WTC11 (cell line): ENCODE measurements at regions not wholly inside any gene's neighbourhood (a gene's known extent, or its start where the extent isn't known, plus 50 kb on each side); places are given as distances from the start of the nearest gene placed in this dataset.

Experiments
- ATF6 ChIP-seq: sonication (generic); formaldehyde crosslinking; IDR thresholded peaks from 2 replicates; pipeline ENCODE4 v1.8.1; 2023; ENCODE audit warnings: mild to moderate bottlenecking, missing genetic modification reagents
- CTCF ChIP-seq: fragments of 200-600 bp; IDR thresholded peaks from 2 replicates; pipeline ENCODE4 v1.8.0; 2022; ENCODE audit warnings: antibody characterized with exemption
- ESRRA ChIP-seq: sonication (generic); formaldehyde crosslinking; IDR thresholded peaks from 2 replicates; pipeline ENCODE4 v1.8.1; 2022; ENCODE audit warnings: mild to moderate bottlenecking, missing genetic modification reagents, borderline replicate concordance
- NFYB ChIP-seq: sonication (generic); formaldehyde crosslinking; conservative IDR thresholded peaks from 2 replicates; pipeline ENCODE4 v1.8.0; 2022; ENCODE audit warnings: low read depth, missing genetic modification reagents
- STAT6 ChIP-seq: sonication (generic); formaldehyde crosslinking; conservative IDR thresholded peaks from 2 replicates; pipeline ENCODE4 v1.8.1; 2023; ENCODE audit warnings: mild to moderate bottlenecking, low read depth, missing genetic modification reagents, moderate library complexity
- TCF7 ChIP-seq: sonication (generic); formaldehyde crosslinking; IDR thresholded peaks from 2 replicates; pipeline ENCODE4 v1.8.0; 2022; ENCODE audit warnings: mild to moderate bottlenecking, low read depth, missing genetic modification reagents, moderate library complexity
- TF ChIP-seq, protein P1 (sequence below): sonication (generic); formaldehyde crosslinking; IDR thresholded peaks from 2 replicates; pipeline ENCODE4 v1.8.0; 2023; ENCODE audit warnings: missing genetic modification reagents
- TF ChIP-seq, protein P2 (sequence below): sonication (generic); formaldehyde crosslinking; IDR thresholded peaks from 2 replicates; pipeline ENCODE4 v1.8.0; 2022; ENCODE audit warnings: mild to moderate bottlenecking, missing genetic modification reagents

GRCh38 chr7:156145184-156145583 is 332.9 kb upstream of the SHH start:
- TF ChIP-seq CTCF (no peak), ATF6 (no peak), ESRRA (CRISPR knock-in tag) (no peak), TCF7 (CRISPR knock-in tag) (no peak), STAT6 (CRISPR knock-in tag) (no peak), NFYB (no peak)
- TF ChIP-seq, protein P1, sequence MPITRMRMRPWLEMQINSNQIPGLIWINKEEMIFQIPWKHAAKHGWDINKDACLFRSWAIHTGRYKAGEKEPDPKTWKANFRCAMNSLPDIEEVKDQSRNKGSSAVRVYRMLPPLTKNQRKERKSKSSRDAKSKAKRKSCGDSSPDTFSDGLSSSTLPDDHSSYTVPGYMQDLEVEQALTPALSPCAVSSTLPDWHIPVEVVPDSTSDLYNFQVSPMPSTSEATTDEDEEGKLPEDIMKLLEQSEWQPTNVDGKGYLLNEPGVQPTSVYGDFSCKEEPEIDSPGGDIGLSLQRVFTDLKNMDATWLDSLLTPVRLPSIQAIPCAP (CRISPR knock-in tag), result no peak
- TF ChIP-seq, protein P2, sequence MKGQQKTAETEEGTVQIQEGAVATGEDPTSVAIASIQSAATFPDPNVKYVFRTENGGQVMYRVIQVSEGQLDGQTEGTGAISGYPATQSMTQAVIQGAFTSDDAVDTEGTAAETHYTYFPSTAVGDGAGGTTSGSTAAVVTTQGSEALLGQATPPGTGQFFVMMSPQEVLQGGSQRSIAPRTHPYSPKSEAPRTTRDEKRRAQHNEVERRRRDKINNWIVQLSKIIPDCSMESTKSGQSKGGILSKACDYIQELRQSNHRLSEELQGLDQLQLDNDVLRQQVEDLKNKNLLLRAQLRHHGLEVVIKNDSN, result no peak
